GM21390 (cell line): ENCODE measurements at regions not wholly inside any gene's neighbourhood (a gene's known extent, or its start where the extent isn't known, plus 50 kb on each side); places are given as distances from the start of the nearest gene placed in this dataset.
A peak's percentile ranks its signal among the peaks of the same experiment; 100 is the strongest.
"Not testable (repeated sequence)": the region's sequence is repeated elsewhere in the genome, so short reads cannot be mapped to it uniquely, and the experiment has no call there.

ENCODE experiments used
- ATAC-seq: cut with Tn5 transposase; IDR thresholded peaks from one replicate; pipeline ENCODE4 v1.9.1; 2021; ENCODE audit not compliant: unreplicated experiment

GRCh38 chr7:114802632-114803031 is 119.3 kb upstream of the MDFIC start:
- no peak for ATAC-seq

- ATAC-seq, result no peak
Observed at GRCh38 chr7:114806590-114807162, 115.2 kb upstream of the MDFIC start.

GRCh38 chr7:114812570-114812969 is 109.3 kb upstream of the MDFIC start:
- no peak for ATAC-seq

- no peak for ATAC-seq
Observed at GRCh38 chr7:114813624-114814023, 108.3 kb upstream of the MDFIC start.

DNA sequence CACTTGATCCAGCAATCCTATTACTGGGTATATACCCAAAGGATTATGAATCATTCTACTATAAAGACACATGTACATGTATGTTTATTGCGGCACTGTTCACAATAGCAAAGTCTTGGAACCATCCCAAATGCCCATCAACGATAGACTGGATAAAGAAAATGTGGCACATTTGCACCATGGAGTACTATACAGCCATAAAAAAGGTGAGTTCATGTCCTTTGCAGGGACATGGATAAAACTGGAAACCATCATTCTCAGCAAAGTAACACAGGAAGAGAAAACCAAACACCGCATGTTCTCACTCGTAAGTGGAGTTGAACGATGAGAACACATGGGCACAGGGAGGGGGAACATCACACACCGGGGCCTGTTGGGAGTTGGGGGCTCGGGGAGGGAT is 104.9 kb upstream of the MDFIC start:
- not testable (repeated sequence) for ATAC-seq

GRCh38 chr7:114818501-114818900 is 103.4 kb upstream of the MDFIC start:
- ATAC-seq, result no peak

DNA sequence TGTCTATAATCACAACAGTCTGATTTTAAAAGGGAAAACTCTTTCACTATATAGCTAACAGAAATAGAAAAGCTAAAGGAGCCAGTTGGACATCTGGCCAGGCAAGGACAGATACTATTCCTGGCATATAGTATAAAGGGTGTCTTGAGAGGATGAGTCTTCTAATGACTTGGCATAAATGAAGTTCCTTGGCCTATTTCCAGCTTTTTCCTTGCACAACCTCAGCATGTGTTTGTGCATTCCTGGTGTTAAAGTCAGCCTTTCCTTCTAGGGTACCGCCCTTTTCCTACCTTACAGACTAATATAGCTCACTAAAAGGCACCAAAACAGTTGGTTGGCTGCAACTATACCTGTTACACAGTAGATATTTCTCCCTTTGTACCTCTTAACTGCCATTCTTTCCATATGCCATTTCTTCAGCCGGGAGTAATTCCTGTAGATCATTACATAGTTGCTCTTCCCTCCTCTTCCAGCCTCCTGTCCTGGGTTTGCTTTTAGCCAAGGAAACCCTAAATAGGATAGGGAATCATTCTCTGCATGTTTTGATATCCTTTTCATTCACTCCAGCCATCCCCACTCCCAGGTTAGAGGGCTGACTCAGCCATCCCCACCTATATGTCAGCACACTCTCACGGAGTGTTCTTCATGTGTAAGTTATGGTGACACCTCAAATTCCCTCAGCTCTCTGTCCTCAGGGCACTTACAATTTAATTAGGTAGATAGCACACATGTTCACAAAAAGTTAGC is 102.1 kb upstream of the MDFIC start:
- no peak for ATAC-seq

GRCh38 chr7:114821030-114821900 is 100.6 kb upstream of the MDFIC start:
- no peak for ATAC-seq

GRCh38 chr7:114822131-114822530 is 99.8 kb upstream of the MDFIC start:
- no peak for ATAC-seq

- no peak for ATAC-seq
Observed at GRCh38 chr7:114822844-114823243, 99.0 kb upstream of the MDFIC start.

DNA sequence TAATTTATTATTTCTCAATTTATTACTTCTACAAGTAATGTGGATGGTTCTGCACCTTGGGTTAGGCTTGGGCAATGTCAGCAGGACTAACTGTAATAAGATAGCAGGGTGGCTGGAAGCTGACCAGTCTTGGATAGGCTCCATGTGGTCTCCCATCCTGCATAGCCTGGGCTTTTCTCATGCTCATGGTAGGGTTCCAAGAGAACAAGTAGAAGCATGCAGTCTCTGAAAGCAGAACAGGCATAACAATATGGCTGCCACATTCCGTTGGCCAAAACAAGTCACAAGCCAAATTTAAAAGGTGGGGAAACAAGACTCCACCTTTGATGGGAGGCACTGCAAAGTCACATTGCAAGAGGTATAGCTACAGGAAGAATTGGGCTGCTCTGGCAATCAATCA is 98.6 kb upstream of the MDFIC start:
- no peak for ATAC-seq

DNA sequence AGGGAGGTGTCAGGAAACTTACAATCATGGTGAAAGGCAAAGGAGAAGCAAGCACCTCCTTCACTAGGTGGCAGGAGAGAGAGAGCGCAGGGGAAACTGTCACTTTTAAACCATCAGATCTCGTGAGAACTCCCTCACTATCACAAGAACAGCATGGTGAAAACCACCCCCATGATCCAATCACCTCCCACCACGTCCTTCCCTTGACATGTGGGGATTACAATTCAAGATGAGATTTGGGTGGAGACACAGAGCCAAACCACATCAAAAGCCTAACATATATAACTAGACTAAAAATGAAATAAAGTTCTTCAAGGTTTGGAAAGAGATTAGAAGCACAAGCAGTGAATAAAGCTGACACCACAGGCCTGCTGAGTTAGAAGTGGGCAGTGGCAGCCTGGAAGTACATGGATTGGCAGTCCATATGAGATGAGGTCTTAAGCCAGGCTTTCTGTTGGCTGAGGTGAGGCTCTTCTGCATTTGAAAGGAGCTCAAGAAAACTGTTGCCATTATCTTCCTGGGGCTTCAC is 96.4 kb upstream of the MDFIC start:
- ATAC-seq, result no peak

DNA sequence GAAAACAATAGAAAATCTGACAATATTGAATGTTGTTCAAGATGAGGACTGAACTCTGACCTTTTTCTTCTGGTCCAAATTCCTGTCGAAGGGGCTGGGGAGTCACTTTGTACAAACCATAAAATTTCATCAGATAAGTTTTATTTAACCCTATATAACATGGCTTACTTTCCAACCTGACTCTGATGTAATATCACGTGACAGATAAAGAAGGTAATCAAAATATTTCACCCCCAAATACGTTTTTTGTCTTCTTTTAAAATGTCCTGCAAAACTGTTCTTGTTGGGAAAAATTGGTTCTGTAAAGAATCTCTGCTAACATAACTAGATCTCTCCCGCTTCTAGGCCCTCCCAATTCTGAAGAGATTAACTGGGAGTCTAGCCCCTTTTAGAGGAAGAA is 90.9 kb upstream of the MDFIC start:
- ATAC-seq, result no peak

GRCh38 chr7:114832906-114833595 is 88.8 kb upstream of the MDFIC start:
- ATAC-seq, result peak; percentile 93

- ATAC-seq, result no peak
Observed at GRCh38 chr7:114835303-114835702, 86.6 kb upstream of the MDFIC start.

DNA sequence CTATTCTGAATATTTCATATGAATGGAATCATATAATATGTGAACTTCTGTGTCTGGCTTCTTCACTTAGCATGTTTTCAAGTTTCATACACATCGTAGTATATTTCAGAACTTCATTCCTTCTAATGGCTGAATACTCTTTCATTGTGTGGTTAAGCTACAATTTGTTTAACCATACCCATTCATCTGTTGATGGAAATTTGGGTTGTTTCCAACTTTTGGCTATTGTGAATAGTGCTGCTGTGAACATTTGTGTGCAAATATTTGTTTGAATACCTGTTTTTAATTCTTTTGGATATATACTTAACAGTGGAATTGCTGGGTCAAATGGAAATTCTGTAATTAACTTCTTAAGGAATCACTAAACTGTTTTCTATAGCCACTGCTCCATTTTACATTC is 86.0 kb upstream of the MDFIC start:
- ATAC-seq, result no peak

- no peak for ATAC-seq
Observed at GRCh38 chr7:114842551-114843065, 79.3 kb upstream of the MDFIC start.

GRCh38 chr7:114843102-114843501 is 78.8 kb upstream of the MDFIC start:
- no peak for ATAC-seq

DNA sequence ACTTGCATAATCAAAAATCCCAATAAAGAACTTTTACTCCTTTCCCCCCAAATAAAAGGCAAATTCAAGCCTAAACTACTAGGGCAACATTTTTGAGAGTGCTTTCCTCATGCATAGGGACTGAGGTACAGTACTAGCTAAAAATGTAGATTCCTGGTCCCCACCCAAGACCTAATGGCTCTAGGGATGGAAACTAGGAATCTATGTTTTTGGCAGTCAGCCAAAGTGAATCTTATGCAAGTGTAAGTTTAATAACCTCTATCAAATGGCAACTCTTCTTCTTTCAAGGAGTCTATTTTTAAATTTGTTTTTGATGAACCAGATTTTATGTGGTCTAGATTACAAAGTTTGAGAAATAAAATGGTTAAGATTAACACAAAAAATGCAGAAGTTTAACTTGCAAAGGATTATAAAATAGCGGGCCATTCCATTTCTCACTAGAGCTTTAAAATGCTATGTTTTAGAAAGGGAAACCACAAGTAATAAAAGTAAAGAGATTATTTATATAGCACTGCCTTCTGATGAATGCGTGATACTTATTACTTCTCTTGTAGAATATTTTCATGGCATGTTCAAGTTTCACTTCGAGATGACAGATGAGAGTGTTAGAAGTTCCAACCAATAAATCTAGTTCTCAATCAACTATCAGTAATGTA is 70.4 kb upstream of the MDFIC start:
- ATAC-seq, result no peak

DNA sequence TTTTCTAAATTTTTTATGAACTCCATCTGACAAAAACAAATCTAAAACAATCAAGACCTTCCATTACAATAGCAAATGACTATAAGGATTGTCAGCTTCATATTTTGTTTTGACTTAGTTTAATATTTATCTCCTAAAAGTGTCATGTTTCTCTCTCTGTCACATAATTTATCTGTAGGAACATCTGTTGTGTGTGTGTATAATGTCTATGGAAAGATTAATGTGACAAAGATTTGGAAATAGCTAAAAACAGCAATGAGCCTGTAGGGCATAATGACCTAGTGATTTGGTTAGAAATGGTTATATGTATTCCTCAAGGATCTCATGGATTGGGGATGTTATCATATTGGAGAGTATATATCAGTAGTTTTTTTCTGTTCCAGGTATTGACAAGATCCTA is 69.6 kb upstream of the MDFIC start:
- no peak for ATAC-seq
